ENCODE measurements at regions not wholly inside any gene's neighbourhood (a gene's known extent, or its start where the extent isn't known, plus 50 kb on each side); places are given as distances from the start of the nearest gene placed in this dataset.

- TF ChIP-seq CTCF (IDR thresholded peaks at IDR 0.05; ENCODE audit: low read length) (no peak), EZH2 (optimal IDR thresholded peaks at IDR 0.05; ENCODE audit: low read depth, low read length) (no peak), EZH2phosphoT487 (IDR thresholded peaks at IDR 0.05; ENCODE audit: low read length) (no peak)
These were observed 140.1 kb upstream of the ATP2B1 start for GRCh38 chr12:89848732-89849131.
